ENCODE measurements at regions not wholly inside any gene's neighbourhood (a gene's known extent, or its start where the extent isn't known, plus 50 kb on each side); places are given as distances from the start of the nearest gene placed in this dataset.

DNA sequence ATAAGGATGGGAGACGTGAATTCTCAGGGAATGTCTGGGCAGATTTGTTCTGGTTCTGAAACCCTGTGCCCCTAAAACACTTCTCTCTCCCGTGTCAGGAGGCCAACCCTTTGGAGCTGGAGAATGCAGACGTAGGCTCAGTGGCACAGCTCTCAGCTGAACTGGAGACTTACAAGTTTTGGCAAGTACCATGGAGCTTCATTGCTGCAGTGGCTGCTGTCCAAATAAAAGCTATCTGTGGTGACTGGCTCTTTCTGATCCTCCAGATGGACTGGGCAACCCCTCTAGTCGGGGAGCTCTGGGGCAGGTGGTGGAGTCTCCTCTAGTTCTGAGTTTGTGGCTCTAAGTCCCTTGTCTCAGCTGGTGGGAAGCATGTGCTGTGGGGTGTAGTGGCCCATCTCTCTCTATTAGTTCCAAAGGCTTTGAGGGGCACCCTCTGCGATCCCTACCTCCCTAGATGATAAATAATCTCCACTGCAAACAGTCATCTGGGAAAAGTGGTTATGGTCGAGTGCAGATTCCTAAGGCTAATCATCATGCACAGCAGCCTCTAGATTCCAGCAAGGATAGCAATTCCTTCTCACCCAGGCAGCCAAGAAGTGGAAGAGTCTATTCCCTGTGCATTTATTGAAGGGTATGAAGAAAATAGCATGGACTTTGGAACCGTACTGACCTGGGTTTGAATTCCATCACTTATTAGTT is 204.2 kb upstream of the KLF4 start:
- H3K27me3 ChIP-seq (ENCODE audit: low read depth, low read length) = no peaks in the 10 kb centered on the region
- H3K4me1 ChIP-seq (ENCODE audit: control insufficient read depth in 1 of 2, insufficient read depth in 2 of 2, low read length in 2 of 2) = no peaks in the 10 kb centered on the region
- no peak overlapping the region for H3K27ac ChIP-seq (ENCODE audit: low read length)
- no peak overlapping the region for H3K4me3 ChIP-seq (ENCODE audit: low read depth in 1 of 2, low read length in 2 of 2)
- no peaks in the 10 kb centered on the region for H3K36me3 ChIP-seq (ENCODE audit: control insufficient read depth in 1 of 2, insufficient read depth in 2 of 2, low read length in 2 of 2)
- peaks cover 0 to 7% of the 10 kb centered on the region in 2 donors for H3K9me3 ChIP-seq (ENCODE audit: control insufficient read depth in 1 of 2, low read length in 2 of 2)

DNA sequence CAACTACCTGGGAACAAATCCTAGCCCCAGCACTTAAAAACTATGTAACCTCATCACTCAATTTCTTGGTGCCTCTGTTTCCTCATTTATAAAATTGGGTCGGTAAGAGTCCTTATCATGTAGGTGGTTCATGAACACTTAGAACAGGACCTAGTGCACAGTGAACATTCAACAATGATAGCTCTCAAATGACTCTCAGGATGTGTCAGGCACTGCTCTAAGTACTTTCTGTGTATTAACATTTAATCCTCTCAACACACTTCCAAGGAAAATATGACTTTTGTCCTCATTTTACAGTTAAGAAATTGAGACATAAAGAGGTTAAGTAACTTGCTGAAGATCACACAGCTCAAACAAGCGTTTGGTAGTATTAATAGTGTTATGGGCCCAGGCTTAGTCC is 202.1 kb upstream of the KLF4 start:
- Histone ChIP-seq H3K27me3 (ENCODE audit: low read depth, low read length) (no peaks in the 10 kb centered on the region), H3K9me3 (ENCODE audit: control insufficient read depth in 1 of 2, low read length in 2 of 2) (peaks cover 0 to 7% of the 10 kb centered on the region in 2 donors), H3K36me3 (ENCODE audit: control insufficient read depth in 1 of 2, insufficient read depth in 2 of 2, low read length in 2 of 2) (no peaks in the 10 kb centered on the region), H3K4me1 (ENCODE audit: control insufficient read depth in 1 of 2, insufficient read depth in 2 of 2, low read length in 2 of 2) (no peaks in the 10 kb centered on the region), H3K27ac (ENCODE audit: low read length) (no peak overlapping the region), H3K4me3 (ENCODE audit: low read depth in 1 of 2, low read length in 2 of 2) (no peak overlapping the region)

DNA sequence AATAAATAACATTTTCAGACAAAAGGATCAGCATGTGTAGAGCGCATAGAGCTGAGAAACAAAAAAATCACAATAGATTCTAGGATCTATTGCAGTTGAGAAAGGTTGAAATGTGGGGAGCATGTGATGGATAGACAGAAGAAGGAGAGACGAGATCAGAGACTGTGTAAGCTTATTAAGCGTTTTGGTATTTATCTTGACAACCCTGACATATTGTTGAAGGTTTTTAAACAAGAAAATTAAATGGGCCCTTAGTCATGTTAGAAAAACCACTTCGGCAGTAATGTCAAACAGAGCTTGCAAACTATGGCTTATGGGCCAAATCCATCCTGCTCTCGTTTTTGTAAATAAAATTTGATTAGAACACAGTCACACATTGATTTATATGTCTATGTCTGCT is 200.5 kb upstream of the KLF4 start:
- no peak overlapping the region for H3K27ac ChIP-seq (ENCODE audit: low read length)
- peaks cover 0 to 7% of the 10 kb centered on the region in 2 donors for H3K9me3 ChIP-seq (ENCODE audit: control insufficient read depth in 1 of 2, low read length in 2 of 2)
- H3K4me3 ChIP-seq (ENCODE audit: low read depth in 1 of 2, low read length in 2 of 2) = no peak overlapping the region
- H3K4me1 ChIP-seq (ENCODE audit: control insufficient read depth in 1 of 2, insufficient read depth in 2 of 2, low read length in 2 of 2) = no peaks in the 10 kb centered on the region
- no peaks in the 10 kb centered on the region for H3K36me3 ChIP-seq (ENCODE audit: control insufficient read depth in 1 of 2, insufficient read depth in 2 of 2, low read length in 2 of 2)
- H3K27me3 ChIP-seq (ENCODE audit: low read depth, low read length) = no peaks in the 10 kb centered on the region

DNA sequence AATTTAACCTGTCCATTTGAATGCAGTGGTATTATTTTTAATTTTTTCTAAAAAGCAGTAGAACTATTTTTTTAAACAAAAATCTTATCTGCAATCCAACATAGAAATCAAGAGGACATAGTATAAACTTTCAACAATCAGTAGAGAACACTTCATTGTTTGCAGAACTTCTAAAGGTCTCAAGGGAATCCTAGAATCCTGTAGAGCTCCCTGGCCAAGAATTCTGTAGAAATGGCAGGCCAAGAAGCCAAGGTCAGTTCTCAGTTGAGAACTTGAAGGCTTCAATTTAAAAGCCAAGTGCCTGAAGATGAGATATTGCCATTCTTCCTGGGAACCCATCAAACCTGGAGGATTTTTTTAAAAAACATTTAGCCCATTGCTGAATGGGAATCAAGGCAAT is 199.2 kb upstream of the KLF4 start:
- H3K27me3 ChIP-seq (ENCODE audit: low read depth, low read length) = no peaks in the 10 kb centered on the region
- peaks cover 0 to 7% of the 10 kb centered on the region in 2 donors for H3K9me3 ChIP-seq (ENCODE audit: control insufficient read depth in 1 of 2, low read length in 2 of 2)
- H3K4me1 ChIP-seq (ENCODE audit: control insufficient read depth in 1 of 2, insufficient read depth in 2 of 2, low read length in 2 of 2) = no peaks in the 10 kb centered on the region
- no peak overlapping the region for H3K27ac ChIP-seq (ENCODE audit: low read length)
- H3K36me3 ChIP-seq (ENCODE audit: control insufficient read depth in 1 of 2, insufficient read depth in 2 of 2, low read length in 2 of 2) = no peaks in the 10 kb centered on the region
- no peak overlapping the region for H3K4me3 ChIP-seq (ENCODE audit: low read depth in 1 of 2, low read length in 2 of 2)

DNA sequence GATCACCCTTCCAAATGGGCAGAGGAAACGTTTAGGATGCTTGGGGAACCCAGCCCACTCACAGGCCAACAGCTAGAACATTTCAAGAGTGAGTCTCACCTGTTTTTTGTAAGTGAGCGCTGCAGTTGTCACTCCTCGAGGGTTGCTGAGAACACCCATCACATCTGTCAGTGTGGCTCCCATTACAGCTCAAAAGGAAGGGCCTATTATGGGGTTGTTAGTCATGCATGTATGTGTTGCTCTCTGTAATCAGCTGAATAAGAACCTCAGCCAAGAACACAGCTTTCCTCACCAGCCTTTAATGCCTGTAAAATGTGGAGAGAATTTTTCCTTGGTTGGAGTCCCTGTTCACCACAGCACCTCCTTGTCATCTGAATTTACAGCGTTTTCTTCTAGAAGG is 196.3 kb upstream of the KLF4 start:
- no peak overlapping the region for H3K27ac ChIP-seq (ENCODE audit: low read length)
- no peaks in the 10 kb centered on the region for H3K4me1 ChIP-seq (ENCODE audit: control insufficient read depth in 1 of 2, insufficient read depth in 2 of 2, low read length in 2 of 2)
- no peak overlapping the region for H3K4me3 ChIP-seq (ENCODE audit: low read depth in 1 of 2, low read length in 2 of 2)
- no peaks in the 10 kb centered on the region for H3K36me3 ChIP-seq (ENCODE audit: control insufficient read depth in 1 of 2, insufficient read depth in 2 of 2, low read length in 2 of 2)
- H3K9me3 ChIP-seq (ENCODE audit: control insufficient read depth in 1 of 2, low read length in 2 of 2) = peaks cover 0 to 7% of the 10 kb centered on the region in 2 donors
- H3K27me3 ChIP-seq (ENCODE audit: low read depth, low read length) = no peaks in the 10 kb centered on the region

DNA sequence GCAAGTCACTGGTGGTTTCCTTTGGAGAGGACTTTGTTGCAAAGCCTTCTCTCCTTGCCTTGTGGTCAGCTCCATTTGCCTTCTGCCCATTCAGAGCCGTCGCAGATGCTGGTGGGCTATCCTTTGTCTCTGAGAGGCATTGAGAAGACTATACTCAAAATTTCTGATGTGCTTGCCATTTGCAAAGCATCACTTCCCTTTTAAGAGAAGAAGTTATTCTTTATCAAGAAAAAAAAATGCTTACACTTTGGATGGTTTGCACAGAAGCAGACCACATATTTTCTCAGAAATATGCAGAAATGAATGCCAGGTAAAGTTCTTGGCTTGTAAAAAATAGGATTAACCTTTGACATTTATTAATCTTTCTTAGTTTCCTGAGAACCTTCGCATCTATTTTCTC is 195.8 kb upstream of the KLF4 start:
- H3K27me3 ChIP-seq (ENCODE audit: low read depth, low read length) = no peaks in the 10 kb centered on the region
- no peak overlapping the region for H3K27ac ChIP-seq (ENCODE audit: low read length)
- H3K4me3 ChIP-seq (ENCODE audit: low read depth in 1 of 2, low read length in 2 of 2) = no peak overlapping the region
- no peaks in the 10 kb centered on the region for H3K4me1 ChIP-seq (ENCODE audit: control insufficient read depth in 1 of 2, insufficient read depth in 2 of 2, low read length in 2 of 2)
- no peaks in the 10 kb centered on the region for H3K36me3 ChIP-seq (ENCODE audit: control insufficient read depth in 1 of 2, insufficient read depth in 2 of 2, low read length in 2 of 2)
- H3K9me3 ChIP-seq (ENCODE audit: control insufficient read depth in 1 of 2, low read length in 2 of 2) = peaks cover 0 to 7% of the 10 kb centered on the region in 2 donors

DNA sequence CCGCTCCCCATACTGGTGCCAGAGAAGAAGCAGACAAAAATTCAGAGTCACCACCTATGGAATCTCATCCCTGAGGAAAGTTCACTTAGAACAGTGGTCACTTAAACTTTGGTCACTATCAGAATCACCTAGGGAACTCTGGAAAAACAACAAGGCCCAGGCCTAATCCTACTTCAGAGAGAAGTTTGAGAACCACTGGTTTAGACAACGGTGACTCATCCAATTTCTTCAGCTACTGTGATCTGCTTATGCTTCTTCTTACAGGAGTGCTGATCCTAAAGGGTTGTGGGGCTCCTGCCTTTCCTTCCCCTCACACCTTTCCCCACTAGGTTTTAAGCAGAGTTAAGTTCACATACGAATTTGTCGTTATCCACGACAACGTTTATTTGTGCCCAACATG is 194.7 kb upstream of the KLF4 start:
- H3K4me1 ChIP-seq (ENCODE audit: control insufficient read depth in 1 of 2, insufficient read depth in 2 of 2, low read length in 2 of 2) = no peaks in the 10 kb centered on the region

DNA sequence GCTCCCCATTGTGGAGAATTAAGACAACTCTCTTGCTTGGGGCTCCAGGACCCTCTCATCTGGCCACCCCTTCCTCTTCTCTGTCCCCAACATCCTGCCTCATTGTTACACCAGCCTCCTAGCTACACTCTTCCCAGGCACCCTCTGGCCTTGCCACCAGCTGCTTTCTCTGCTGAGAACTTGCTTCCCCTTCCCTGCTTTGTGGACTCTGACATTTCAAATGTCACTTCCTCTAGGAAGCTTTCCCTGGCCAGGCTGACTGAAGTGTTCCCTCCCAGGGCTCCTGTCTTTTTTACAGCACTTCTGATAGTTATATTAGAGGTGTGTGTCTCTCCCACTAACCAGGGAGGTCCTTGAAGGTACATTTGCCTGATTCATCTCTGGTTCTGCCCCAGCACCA is 194.0 kb upstream of the KLF4 start:
- Histone ChIP-seq H3K9me3 (ENCODE audit: control insufficient read depth in 1 of 2, low read length in 2 of 2) (no peaks in the 10 kb centered on the region), H3K4me3 (ENCODE audit: low read depth in 1 of 2, low read length in 2 of 2) (no peak overlapping the region), H3K36me3 (ENCODE audit: control insufficient read depth in 1 of 2, insufficient read depth in 2 of 2, low read length in 2 of 2) (no peaks in the 10 kb centered on the region), H3K4me1 (ENCODE audit: control insufficient read depth in 1 of 2, insufficient read depth in 2 of 2, low read length in 2 of 2) (no peaks in the 10 kb centered on the region), H3K27me3 (ENCODE audit: low read depth, low read length) (no peaks in the 10 kb centered on the region), H3K27ac (ENCODE audit: low read length) (no peak overlapping the region)

More for the DNA sequence above, 194.7 kb upstream of the KLF4 start:
- no peaks in the 10 kb centered on the region for H3K27me3 ChIP-seq (ENCODE audit: low read depth, low read length)
- no peaks in the 10 kb centered on the region for H3K36me3 ChIP-seq (ENCODE audit: control insufficient read depth in 1 of 2, insufficient read depth in 2 of 2, low read length in 2 of 2)
- H3K27ac ChIP-seq (ENCODE audit: low read length) = no peak overlapping the region
- no peak overlapping the region for H3K4me3 ChIP-seq (ENCODE audit: low read depth in 1 of 2, low read length in 2 of 2)
- peaks cover 0 to 4% of the 10 kb centered on the region in 2 donors for H3K9me3 ChIP-seq (ENCODE audit: control insufficient read depth in 1 of 2, low read length in 2 of 2)

DNA sequence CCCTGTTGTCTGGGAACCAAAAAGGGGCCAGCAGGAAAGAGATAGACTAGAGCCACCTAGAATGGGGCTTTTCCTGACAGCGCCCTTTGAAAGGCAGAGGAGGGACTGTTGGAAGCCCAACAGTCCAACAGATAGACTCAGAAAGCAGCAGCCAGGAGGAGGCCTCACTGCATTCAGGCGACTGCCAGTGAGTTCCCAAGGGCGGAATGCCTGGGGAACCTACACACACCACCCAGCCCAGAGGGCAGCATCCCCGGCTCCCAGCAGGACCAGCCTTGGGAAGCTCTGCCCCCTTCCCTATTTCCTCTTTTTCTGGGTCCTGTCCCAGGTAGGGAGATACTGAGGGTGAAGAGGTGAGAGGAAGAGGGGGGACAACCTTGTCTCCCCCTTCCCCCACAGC is 192.4 kb upstream of the KLF4 start:
- no peaks in the 10 kb centered on the region for H3K36me3 ChIP-seq (ENCODE audit: control insufficient read depth in 1 of 2, insufficient read depth in 2 of 2, low read length in 2 of 2)
- H3K27me3 ChIP-seq (ENCODE audit: low read depth, low read length) = no peaks in the 10 kb centered on the region

DNA sequence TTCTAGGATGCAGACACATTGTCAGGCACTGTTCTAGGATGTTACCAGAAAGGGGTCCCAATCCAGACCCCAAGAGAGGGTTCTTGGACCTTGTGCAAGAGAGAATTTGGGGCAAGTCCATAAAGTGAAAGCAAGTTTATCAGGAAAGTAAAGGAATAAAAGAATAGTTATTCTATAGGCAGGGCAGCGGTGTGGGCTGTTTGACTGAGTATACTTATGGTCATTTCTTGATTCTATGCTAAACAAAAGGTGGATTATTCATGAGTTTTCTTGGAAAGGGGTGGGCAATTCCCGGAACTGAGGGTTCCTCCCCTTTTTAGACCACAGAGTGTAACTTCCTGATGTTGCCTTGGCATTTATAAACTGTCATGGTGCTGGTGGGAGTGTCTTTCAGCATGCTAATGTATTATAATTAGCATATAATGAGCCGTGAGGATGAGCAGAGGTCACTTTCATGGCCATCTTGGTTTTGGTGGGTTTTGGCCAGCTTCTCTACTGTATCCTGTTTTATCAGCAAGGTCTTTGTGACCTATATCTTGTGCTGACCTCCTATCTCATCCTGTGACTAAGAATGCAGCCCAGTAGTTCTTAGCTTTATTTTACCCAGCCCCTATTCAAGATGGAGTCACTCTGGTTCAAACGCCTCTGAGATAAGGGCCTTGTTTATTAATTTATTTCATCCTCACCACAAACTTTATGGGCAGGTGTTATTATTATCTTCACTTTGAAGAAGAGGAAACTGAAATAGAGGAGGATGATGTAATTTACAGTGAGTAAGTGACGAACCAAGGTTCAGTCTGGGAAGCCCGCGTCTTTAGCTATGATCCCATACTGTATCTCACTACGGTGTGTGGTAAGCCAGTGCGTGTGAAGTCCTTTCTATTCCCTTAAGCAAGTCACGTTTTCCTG is 186.0 kb upstream of the KLF4 start:
- no peaks in the 10 kb centered on the region for H3K9me3 ChIP-seq (ENCODE audit: control insufficient read depth in 1 of 2, low read length in 2 of 2)
- H3K27me3 ChIP-seq (ENCODE audit: low read depth, low read length) = no peaks in the 10 kb centered on the region
- H3K4me1 ChIP-seq (ENCODE audit: control insufficient read depth in 1 of 2, insufficient read depth in 2 of 2, low read length in 2 of 2) = no peaks in the 10 kb centered on the region
- no peaks in the 10 kb centered on the region for H3K36me3 ChIP-seq (ENCODE audit: control insufficient read depth in 1 of 2, insufficient read depth in 2 of 2, low read length in 2 of 2)
- H3K4me3 ChIP-seq (ENCODE audit: low read depth in 1 of 2, low read length in 2 of 2) = no peak overlapping the region
- no peak overlapping the region for H3K27ac ChIP-seq (ENCODE audit: low read length)

More for the DNA sequence above, 192.4 kb upstream of the KLF4 start:
- Histone ChIP-seq H3K27ac (ENCODE audit: low read length) (no peak overlapping the region), H3K4me1 (ENCODE audit: control insufficient read depth in 1 of 2, insufficient read depth in 2 of 2, low read length in 2 of 2) (no peaks in the 10 kb centered on the region), H3K4me3 (ENCODE audit: low read depth in 1 of 2, low read length in 2 of 2) (no peak overlapping the region), H3K9me3 (ENCODE audit: control insufficient read depth in 1 of 2, low read length in 2 of 2) (no peaks in the 10 kb centered on the region)

DNA sequence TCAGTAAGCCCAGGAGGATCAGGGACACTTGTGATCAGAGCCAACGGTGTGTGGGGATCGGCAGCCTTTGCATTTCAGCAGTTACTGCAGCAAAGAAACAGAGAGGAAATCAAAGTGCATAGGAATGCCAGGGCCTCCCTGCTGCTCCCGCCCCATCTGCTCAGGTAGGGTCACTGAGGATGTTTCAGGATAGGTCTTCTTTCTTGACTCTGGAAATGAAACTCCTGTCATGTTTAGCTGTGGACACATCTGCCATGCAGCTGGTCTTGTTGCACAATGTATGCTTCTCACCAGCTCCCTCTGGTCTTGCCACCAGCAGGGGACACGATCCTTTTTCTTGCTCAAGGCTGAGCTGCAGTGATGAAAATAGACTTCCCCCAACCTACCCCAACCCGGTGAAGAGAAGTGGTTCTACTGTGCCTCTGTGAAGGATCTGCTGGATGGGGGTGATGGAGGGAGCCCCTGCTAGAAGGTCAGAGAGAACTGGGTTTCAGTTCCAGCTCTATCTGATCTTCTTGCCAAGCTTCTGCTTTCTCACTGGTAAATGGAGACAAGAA is 185.2 kb upstream of the KLF4 start:
- no peaks in the 10 kb centered on the region for H3K4me1 ChIP-seq (ENCODE audit: control insufficient read depth in 1 of 2, insufficient read depth in 2 of 2, low read length in 2 of 2)
- H3K27me3 ChIP-seq (ENCODE audit: low read depth, low read length) = no peaks in the 10 kb centered on the region
- H3K4me3 ChIP-seq (ENCODE audit: low read depth in 1 of 2, low read length in 2 of 2) = no peak overlapping the region
- no peaks in the 10 kb centered on the region for H3K36me3 ChIP-seq (ENCODE audit: control insufficient read depth in 1 of 2, insufficient read depth in 2 of 2, low read length in 2 of 2)
- no peak overlapping the region for H3K27ac ChIP-seq (ENCODE audit: low read length)
- no peaks in the 10 kb centered on the region for H3K9me3 ChIP-seq (ENCODE audit: control insufficient read depth in 1 of 2, low read length in 2 of 2)
